ENCODE measurements at regions not wholly inside any gene's neighbourhood (a gene's known extent, or its start where the extent isn't known, plus 50 kb on each side); places are given as distances from the start of the nearest gene placed in this dataset.
"Not testable (repeated sequence)": the region's sequence is repeated elsewhere in the genome, so short reads cannot be mapped to it uniquely, and the experiment has no call there.

DNA sequence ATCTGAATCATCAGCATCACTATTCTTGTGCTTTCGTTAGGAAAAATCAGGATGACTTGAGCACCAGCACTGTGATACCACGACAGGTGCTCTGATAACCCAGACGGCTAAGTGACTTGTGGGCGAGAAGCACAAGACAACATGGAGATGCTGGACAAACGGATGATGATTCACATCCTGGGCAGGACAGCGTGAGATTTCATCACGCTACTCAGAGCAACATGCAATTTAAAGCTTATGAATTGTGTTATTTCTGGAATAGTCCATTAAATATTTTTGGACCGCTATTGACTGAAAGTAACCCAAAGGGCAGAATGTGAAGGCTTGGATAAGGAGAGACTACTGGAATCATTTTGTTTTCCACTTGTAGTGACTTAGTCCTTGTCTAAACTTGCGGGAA, 114.8 kb upstream of the DAPK1 start:
- no peak for DNase-seq

- DNase-seq = no peak
Measured at GRCh38 chr9:87383344-87384150, 114.1 kb upstream of the DAPK1 start.

GRCh38 chr9:87386490-87387025, 111.1 kb upstream of the DAPK1 start:
- DNase-seq = no peak

GRCh38 chr9:87387351-87388011, 110.2 kb upstream of the DAPK1 start:
- DNase-seq = no peak

DNA sequence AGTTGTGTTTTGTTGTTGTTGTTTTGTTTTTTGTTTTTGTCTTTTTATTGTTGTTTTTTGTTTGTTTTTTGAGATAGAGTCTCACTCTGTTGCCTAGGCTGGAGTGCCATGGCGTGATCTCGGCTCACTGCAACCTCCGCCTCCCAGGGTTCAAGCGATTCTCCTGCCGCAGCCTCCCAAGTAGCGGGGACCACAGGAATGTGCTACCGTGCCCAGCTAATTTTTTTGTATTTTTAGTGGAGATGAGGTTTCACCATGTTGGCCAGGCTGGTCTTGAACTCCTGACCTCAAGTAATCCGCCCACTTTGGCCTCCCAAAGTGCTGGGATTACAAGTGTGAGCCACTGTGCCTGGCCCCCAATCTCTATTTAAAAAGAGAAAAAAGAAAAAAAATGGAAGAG, 109.0 kb upstream of the DAPK1 start:
- not testable (repeated sequence) for DNase-seq

GRCh38 chr9:87389936-87390335, 107.7 kb upstream of the DAPK1 start:
- no peak for DNase-seq

GRCh38 chr9:87390361-87390760, 107.3 kb upstream of the DAPK1 start:
- DNase-seq = no peak

DNA sequence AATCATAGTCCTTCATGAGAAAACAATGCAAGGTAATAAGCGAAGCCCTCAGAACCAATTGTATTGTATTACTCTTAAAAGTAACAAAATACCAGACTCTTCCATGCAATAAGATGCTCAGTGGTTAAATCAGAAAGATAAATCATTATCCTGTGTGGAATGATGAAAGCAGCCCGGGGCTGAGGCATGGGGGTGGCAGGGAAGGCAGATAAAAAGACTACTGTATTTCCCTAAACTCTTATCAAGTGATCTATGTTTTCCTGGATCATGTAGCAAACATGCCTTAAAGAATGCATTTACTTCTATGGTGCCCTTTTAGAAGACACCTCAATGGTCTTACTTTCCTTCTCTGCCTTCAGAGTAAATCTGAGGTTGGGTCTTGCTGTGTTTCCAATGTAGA, 105.6 kb upstream of the DAPK1 start:
- DNase-seq = no peak

DNA sequence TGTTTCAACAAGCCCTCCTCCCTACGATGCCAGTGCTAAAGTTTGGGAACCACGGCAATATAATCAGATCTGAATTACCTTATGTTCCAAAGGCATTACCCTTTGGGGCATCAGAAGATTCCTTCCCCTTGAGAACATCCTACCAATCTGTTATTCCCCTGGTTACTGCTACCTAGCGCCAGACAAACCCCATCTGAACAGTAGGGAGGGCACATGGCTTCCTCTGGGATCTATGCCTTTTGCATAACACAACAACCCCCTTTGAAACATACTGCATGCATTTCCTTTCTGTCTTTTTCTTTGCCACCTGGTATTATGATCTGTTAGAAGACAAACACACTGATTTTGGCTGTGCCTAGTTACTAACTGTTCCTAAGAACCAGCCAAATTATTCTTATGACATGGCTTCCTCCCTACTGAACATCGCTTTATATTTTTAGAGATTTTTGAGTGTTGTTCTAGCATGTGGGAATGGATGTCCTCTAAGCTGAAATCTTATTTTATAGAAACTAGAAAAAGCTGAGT, 103.9 kb upstream of the DAPK1 start:
- DNase-seq = no peak

DNA sequence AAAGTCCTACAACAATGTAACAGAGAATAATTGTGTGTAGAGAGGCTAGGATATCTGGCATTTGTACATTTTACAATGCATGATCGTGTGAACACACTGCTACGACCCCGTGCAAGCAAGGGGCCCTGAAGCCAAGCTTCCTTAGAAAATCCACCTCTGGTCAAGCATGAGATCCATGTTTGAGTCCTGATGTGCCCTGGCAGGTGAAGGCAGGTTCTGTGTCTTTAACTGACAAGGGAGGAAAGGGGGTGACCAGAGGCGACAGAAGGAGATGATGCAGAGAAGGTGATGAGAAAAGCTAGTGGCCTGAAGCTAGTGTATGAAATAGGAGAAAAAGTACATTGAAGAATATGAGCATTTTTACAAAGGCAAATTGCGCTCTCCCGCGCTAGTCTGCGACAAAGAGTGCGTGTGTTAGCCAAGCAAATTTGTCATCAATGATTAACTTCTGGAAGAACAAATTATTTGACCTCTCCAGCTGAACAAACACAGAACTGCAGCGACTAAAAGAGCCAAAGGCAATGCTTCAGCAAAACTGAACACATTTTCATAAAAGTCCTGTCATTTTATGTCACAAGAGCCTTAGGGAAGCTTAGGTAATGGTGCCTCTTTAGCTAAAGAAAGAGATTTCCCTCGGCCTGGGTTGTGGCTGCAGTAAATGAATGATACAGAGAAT, 101.7 kb upstream of the DAPK1 start:
- DNase-seq = no peak

GRCh38 chr9:87401681-87402080, 96.0 kb upstream of the DAPK1 start:
- no peak for DNase-seq

GRCh38 chr9:87402537-87402936, 95.1 kb upstream of the DAPK1 start:
- DNase-seq = no peak

DNA sequence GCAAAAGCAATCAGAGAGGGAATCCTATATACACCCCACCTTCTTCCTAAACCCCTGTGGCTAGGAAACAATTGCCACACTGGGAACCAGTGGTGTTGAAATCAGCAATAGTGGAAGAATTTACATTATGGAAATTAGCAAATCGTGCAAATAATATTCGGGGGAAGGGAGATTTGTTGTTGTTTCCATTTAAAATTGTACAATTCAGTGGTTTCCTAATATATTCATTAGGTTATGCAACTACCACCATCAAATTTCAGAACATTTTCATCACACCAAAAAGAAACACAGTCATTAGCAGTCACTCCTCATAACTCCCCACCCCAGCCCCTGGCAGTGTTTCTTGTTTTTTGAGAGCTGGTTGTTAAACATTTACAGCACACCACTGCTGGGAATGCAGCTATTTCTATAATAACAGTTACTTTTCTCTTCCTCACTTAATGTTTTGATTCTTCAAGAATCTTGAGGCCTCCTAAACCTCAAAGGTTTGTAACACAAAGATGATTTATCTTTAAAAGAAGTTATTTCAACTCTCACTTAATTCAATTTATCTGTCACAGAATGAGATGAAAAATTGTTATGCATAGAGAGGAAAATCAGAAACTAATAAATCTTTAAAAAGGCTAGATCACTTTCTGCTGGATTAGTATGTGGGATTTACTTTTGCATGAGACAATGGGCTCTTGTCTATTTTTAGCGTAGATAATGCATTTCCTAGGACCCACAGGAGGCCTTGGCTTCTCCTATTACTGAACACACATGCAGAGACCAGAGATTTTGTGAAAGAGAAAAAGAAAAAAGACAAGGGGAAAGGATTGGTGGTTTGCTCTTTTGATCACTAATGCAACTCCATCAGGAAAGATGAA, 91.8 kb upstream of the DAPK1 start:
- no peak for DNase-seq

- no peak for DNase-seq
Measured at GRCh38 chr9:87406543-87407166, 91.0 kb upstream of the DAPK1 start.

GRCh38 chr9:87410047-87411005, 87.3 kb upstream of the DAPK1 start:
- not testable (repeated sequence) for DNase-seq

GRCh38 chr9:87420884-87421283, 76.8 kb upstream of the DAPK1 start:
- no peak for DNase-seq

GRCh38 chr9:87421734-87422133, 75.9 kb upstream of the DAPK1 start:
- no peak for DNase-seq

GRCh38 chr9:87422999-87423398, 74.7 kb upstream of the DAPK1 start:
- no peak for DNase-seq

DNA sequence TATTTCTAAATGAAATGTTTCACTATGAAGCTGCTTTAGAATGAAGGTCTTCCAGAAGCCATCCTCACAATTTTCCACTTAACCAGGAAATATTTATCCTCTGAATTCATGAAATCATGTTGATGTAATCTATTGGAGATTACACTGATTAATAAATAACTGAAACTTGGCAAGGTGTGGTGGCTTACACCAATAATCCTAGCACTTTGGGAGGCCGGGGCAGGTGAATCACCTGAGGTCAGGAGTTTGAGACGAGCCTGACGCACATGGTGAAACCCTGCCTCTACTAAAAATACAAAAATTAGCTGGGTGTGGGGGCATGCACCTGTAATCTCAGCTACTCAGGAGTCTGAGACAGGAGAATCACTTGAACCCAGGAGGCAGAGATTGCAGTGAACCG, 73.8 kb upstream of the DAPK1 start:
- not testable (repeated sequence) for DNase-seq

- DNase-seq = no peak
Measured at GRCh38 chr9:87425202-87425601, 72.5 kb upstream of the DAPK1 start.

Measured in activated CD8-positive, alpha-beta memory T cell treated with anti-CD3 and anti-CD28 coated beads for 24 hours (primary cell).